GM18951 (cell line): ENCODE measurements at regions not wholly inside any gene's neighbourhood (a gene's known extent, or its start where the extent isn't known, plus 50 kb on each side); places are given as distances from the start of the nearest gene placed in this dataset.

Source experiments
- POLR2A ChIP-seq: IDR thresholded peaks from 4 replicates; pipeline ENCODE4 v1.6.1; 2011; ENCODE audit warnings: mild to moderate bottlenecking; ENCODE audit not compliant: insufficient read length, insufficient read depth; ENCODE audit errors: extremely low read depth
- in situ Hi-C: fragments of 300-500 bp; cut with MboI; formaldehyde crosslinking; loops from one replicate; pipeline ENCODE4 v1.12.0; 2022; ENCODE audit warnings: low sequenced_read_pairs, mixed read lengths, inconsistent platforms; ENCODE audit not compliant: unreplicated experiment

DNA sequence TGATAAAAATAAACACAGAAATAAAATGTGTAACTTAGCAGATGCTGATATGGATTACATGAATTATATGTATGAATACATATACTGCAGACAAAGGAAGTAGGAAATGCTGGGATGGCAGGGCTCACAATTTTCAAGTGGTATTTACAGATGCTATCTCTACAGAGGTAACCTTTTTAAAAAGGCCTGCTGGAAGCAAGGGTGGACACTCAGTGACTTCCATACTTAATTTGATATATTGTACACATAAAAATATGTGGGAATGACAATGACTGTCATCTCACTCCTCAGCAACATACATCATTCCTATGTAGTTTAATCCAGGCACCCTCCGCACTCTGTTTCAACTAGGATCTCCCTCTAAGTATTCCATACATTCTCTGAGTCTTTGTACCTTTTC, 452.9 kb downstream of the DTHD1 start:
- no peak for TF ChIP-seq POLR2A

DNA sequence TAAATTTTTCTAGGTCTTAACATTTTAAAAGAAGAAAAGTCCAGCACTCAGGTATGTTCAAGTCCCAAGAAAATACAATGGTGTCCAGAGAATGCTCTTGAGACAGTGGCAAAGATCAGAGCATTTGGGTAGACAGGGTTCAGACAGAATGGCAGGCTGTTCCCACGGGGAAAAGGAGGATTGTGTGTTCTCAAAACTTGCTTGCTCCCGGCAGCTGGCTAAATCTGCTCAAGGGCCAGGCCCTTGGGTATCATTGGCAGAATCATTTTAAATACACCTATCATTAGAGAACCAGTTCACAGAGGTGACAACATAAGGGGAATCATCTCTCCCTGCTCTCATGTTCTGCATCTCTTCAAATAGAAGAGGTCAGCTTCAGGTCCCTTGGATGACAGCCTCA, 456.3 kb downstream of the DTHD1 start:
- in situ Hi-C loops = no loop called here
- no peak for TF ChIP-seq POLR2A

More for the DNA sequence above, 452.9 kb downstream of the DTHD1 start:
- in situ Hi-C loops = no loop called here

DNA sequence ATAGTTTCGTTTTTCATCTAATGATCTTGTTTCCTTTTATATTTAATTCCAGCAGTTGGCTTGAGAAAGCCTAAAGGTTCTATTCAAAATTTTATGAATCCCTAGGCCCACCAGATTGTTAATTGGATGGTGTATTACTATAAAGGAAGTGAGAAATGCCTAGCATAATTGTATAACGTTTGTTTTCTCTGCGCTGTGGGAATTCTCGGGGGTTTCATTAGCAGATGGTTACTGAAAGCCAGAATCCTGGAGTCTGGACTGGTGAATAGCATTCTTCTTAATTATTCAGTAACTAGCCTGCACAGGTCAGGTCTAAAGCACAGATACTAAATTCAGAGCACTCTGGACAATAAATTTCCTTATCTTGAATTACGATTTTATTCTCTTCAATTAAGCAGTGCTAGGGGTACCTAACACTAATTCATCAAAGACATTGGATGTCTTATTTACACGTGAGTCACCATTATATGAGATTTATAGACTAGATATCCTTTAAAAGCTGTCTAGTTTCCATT, 459.4 kb downstream of the DTHD1 start:
- TF ChIP-seq POLR2A = no peak
- in situ Hi-C loops = no loop called here

DNA sequence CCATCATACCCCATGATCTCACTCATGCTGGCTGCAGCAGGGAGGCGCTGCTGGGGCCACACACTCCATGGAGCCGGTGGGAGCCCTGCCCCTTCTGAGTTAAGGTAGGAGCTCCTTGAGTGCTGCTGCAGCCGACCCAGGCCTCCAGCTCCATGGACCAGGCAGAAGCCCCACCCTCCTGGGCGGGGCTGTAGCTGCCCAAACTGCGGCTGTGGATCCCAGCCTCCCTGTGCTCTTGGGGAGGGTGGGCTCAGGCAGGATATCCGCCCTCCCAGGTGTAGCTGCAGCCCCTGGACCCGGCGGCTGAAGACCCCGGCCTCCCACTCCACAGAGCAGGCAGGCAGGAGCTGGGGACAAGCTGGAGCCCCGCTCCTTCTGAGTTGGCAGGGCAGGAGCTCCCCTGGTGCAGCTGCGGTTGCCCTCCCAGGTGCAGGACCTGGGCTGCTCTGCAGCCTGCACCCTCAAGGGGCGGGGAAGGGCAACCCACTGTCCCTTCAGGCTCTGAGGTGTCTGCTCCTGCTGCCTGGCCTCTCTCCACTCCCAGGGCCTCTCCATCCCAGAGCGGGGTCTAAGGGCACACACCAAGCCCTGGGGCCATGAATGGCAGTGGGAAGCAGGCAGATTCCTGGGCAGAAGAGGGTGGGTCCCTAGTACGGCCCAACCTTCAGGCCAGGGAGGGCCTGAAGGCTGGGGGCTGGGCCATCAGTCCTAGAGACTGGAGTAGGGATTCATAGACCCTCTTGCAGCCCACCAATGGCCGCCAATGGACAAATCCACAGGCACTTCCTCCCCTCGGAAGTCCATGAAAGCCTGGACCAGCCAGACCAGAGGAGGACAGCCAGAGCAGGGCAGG, 466.1 kb downstream of the DTHD1 start:
- in situ Hi-C loops = no loop called here
- TF ChIP-seq POLR2A = no peak

GRCh38 chr4:36753048-36753447, 471.6 kb downstream of the DTHD1 start:
- no peak for TF ChIP-seq POLR2A
- in situ Hi-C loops = no loop called here

GRCh38 chr4:36757580-36758311, 476.3 kb downstream of the DTHD1 start:
- no peak for TF ChIP-seq POLR2A
- in situ Hi-C loops = no loop called here

DNA sequence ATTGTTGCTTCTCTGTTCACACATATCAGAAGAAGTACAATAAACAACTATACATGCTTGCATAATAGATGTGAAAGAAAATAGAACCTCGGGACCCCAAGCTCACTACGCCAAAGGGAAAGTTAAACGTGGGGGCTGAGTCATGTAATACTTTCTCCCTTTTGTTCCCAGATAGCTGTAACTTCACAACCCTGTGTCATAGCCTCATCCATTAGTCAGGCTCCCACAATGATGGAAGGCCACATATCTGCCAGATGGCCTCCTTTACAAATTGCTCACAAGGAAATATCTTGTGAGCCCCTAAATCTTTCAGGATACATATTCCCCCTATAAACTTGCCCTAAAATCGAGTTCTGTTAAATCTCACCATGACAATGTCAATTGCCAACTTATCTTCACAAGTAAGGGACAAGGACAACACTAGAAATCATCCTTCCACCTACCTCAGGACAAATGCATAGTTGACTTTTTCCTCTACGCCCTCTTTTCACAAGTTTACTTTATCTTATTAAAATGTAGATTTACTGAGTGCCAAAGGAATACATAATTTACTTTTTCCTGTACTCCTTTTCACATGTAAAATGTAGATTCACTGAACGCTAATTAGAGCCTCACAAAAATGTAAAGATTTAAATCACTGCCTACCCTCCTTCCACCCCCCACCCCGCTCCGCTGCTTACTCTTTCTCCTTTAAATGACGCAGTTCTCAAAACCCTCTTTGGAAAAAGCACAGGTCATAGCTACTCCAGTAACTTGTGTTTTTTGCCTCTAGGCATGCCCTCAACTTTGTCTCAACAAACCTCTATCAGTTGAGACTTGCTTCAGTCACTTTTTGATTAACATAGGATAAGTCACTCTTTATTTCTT, 477.1 kb downstream of the DTHD1 start:
- in situ Hi-C loops = no loop called here
- TF ChIP-seq POLR2A = no peak

DNA sequence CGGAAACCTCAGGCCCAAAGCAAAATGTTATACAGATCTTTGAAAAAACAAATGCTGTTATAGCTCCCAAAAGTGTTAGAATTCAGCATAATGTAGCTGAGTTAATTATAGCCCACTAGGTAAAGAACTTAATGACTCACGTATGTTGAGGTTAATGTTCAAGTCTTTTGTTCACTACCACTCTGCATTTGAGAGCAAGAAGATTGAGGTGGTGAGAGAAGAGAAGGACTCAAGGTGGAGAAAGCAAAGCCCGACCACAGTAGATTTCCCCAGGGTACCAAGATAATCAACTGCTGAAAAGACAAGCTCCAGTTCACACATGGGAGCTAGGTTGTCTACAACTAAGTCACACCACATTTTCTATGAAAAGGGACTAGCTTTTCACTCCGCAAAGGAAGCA, 480.2 kb downstream of the DTHD1 start:
- no peak for TF ChIP-seq POLR2A
- in situ Hi-C loops = no loop called here

DNA sequence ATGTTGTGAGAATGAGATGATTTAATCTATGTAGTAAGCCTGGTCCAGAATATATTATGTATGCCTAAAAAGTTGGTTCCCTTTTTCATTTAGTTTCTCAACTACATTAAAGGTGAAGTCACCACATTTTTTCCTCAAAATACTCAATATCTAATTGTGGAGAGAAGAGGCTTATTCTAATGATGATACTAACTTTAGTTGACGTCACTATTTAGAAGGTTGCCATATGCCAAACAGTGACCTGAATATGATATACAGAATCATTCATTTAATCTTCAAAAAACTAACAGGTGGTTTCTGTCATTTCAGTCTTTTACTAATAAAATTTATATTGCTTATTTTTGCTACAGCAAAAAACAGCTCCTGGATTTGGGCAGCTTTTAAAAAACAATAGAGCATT, 480.7 kb upstream of the NWD2 start:
- in situ Hi-C loops = no loop called here
- TF ChIP-seq POLR2A = no peak

- TF ChIP-seq POLR2A = no peak
- in situ Hi-C loops = no loop called here
Measured at GRCh38 chr4:36767596-36767995, 476.9 kb upstream of the NWD2 start.

- TF ChIP-seq POLR2A = no peak
- in situ Hi-C loops = no loop called here
Measured at GRCh38 chr4:36771411-36772153, 473.0 kb upstream of the NWD2 start.

GRCh38 chr4:36772154-36772516, 472.4 kb upstream of the NWD2 start:
- in situ Hi-C loops = no loop called here
- TF ChIP-seq POLR2A = no peak

DNA sequence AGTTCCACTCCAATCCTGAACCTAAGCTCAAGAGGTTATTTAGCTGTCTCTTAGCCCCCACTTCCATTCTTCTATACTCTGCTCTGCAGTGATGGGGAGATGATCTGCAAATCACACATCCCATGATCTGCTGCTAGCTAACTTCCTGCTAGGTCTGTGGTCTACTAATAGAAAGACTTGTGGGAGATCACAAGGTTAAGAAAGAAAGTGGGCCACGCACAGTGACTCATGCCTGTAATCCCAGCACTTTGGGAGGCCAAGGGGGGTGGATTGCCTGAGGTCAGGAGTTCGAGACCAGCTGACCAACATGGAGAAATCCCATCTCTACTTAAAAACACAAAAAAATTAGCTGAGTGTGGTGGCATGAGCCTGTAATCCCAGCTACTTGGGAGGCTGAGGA, 471.1 kb upstream of the NWD2 start:
- TF ChIP-seq POLR2A = no peak
- in situ Hi-C loops = no loop called here

GRCh38 chr4:36775544-36775943, 469.0 kb upstream of the NWD2 start:
- in situ Hi-C loops = no loop called here
- TF ChIP-seq POLR2A = no peak
